GM18951 (cell line): ENCODE measurements at regions not wholly inside any gene's neighbourhood (a gene's known extent, or its start where the extent isn't known, plus 50 kb on each side); places are given as distances from the start of the nearest gene placed in this dataset.
"Not testable (repeated sequence)": the region's sequence is repeated elsewhere in the genome, so short reads cannot be mapped to it uniquely, and the experiment has no call there.

Experiments used
- POLR2A ChIP-seq: IDR thresholded peaks from 4 replicates; pipeline ENCODE4 v1.6.1; 2011; ENCODE audit warnings: mild to moderate bottlenecking; ENCODE audit not compliant: insufficient read length, insufficient read depth; ENCODE audit errors: extremely low read depth
- in situ Hi-C: fragments of 300-500 bp; cut with MboI; formaldehyde crosslinking; loops from one replicate; pipeline ENCODE4 v1.12.0; 2022; ENCODE audit warnings: low sequenced_read_pairs, mixed read lengths, inconsistent platforms; ENCODE audit not compliant: unreplicated experiment

DNA sequence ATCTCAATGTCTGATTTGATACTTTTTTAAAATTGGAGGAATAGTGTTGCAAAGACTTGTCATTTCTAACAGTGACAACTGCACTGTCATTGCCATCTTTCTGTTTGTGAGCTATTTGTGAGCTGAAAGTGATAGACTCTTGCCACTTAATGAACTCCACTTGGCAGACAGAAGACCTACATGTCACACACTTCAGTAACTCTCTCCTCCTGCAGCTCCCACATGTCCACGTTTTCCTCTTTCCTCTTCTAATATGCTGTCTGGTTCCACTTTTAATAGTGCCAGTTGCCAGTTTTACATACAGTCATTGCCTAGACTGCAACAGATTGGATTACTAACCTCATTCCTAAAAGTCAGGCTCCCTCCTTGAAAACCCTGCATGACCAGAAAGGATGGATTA is 121.5 kb downstream of the CAPZA3 start:
- TF ChIP-seq POLR2A = no peak
- in situ Hi-C loops = loop anchor here (25.0 kb wide), 1 partner anchor 328 kb away; no protein-coding TSS in a partner anchor

DNA sequence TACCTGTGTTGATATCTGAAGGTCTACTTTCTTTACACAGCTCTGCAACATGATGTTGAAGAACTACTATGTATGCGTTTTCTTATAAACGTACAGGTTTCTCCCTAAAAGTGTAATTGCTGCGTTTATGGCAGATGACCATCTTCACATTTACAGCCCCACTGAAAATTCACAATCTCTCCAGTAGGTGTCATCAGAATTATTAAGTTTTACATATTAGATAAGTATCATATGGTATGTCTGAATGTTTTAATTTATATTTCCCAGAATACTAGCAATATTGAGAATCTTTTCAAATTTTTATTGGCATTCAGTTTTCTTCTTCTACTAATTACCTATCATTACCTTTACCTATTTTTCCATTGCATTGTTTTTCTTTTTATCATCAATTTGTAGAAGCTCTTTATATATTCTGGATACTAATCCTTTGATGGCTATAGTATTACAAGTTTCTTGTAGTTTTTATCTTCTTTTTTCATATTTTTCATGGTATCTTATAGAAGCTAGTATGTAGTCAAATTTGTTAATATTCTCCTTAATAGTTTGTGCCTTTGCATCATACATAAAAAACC is 123.5 kb downstream of the CAPZA3 start:
- in situ Hi-C loops = loop anchor here (25.0 kb wide), 1 partner anchor 326 kb away; no protein-coding TSS in a partner anchor
- TF ChIP-seq POLR2A = no peak

DNA sequence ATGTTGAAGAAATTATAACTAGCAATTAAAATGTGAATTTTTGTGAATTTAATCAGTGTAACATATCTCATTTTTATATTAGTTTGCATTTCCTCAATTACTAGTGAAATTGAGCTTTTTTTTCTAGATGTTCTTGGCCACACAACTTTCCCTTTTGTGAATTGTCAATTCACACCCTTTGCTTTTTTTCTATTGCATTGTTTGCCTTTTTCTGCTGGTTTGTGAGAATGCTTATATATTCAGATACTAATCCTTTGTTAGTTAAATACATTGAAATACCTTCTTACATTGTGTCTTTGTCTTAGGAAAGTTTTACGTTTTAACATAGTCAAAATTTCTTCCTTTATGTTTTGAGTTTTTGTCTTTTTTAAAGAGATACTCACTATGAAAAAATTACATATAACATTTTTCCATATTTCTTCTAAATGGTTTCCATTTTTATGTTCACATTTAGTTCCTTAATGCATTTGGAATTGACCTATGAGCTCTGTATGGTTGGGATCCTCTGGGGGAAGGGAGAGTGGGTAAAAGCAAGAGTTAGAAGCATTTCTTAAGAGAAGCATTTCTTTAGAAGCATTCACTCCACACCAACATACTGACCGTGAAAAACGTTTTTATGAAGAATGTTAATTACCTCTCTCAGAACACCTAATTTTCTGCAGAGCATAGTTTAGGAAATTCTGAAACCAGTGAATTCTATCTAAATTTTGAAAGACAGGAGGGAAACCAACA is 126.0 kb downstream of the CAPZA3 start:
- in situ Hi-C loops = loop anchor here (25.0 kb wide), 1 partner anchor 323 kb away; no protein-coding TSS in a partner anchor

DNA sequence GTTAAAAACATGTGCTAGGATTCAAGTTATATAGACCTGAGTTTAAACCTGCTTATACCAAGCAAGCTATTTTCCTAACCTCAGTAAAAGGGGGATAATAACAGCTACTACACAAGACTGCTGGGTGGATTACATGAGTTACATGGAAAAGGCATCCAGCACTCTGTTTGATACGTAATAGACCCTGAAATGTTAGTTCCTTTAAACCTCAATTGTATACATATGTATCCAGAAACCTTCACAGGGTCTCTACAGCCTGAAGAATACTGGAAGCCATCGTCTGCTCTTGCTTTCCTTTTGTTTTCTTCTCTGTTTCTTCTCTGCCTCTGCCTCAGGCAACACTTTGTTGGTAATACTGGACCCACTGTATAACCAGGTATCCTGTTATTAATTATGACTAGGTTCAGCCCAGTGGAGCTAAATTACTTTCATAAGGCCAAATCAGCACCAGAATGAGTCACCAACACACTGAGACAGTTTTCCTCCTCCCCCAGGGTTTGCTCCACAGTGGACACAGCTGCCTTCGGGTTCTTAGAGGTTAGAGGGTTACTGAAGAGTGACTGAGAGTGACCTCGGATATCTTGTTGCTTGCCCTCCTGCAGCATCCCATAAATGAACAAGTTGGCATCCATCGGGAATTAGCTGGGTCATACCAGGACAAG is 127.1 kb downstream of the CAPZA3 start:
- in situ Hi-C loops = loop anchor here (25.0 kb wide), 1 partner anchor 322 kb away; no protein-coding TSS in a partner anchor
- no peak for TF ChIP-seq POLR2A

More for the DNA sequence above, 126.0 kb downstream of the CAPZA3 start:
- no peak for TF ChIP-seq POLR2A

DNA sequence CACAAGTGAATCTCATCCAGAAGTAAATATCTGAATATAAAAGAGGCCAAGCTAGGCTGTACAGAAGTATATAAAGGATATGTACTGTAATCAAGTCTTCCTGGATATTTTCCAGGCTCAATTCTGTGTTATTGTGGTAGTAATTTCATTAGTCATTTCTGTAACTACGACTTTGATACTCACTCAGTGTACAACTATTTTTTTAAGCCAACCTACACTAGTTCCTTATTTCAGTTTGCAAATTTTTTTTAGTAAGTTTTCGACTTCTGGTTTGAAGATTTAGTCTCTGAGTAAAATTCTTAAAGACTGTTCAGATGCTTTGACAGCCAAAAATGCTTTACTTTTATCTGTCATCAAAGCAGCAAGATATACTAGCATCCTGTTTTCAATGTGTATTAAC is 130.8 kb downstream of the CAPZA3 start:
- TF ChIP-seq POLR2A = no peak

DNA sequence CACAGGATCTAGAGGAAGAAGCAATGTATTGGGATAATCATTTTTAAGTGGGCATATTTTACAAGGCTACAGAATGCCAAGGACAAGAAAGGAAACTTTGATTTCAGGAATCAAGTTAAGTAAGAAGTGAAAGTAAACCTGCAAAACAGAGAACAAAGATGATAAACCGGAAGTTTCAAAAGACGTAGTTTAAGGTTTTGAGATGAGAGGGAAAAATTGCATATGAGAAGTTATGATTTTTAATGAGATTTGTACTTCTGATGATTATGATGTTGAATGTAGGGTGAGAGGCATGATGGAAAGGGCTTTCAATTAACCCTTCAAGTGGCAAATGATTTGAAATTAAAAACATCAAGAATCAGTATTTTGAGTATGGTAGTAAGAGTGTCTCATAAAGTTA is 134.9 kb downstream of the CAPZA3 start:
- TF ChIP-seq POLR2A = no peak
- in situ Hi-C loops = loop anchor here (25.0 kb wide), 1 partner anchor 315 kb away; no protein-coding TSS in a partner anchor

More for the DNA sequence above, 130.8 kb downstream of the CAPZA3 start:
- in situ Hi-C loops = loop anchor here (25.0 kb wide), 1 partner anchor 319 kb away; no protein-coding TSS in a partner anchor

DNA sequence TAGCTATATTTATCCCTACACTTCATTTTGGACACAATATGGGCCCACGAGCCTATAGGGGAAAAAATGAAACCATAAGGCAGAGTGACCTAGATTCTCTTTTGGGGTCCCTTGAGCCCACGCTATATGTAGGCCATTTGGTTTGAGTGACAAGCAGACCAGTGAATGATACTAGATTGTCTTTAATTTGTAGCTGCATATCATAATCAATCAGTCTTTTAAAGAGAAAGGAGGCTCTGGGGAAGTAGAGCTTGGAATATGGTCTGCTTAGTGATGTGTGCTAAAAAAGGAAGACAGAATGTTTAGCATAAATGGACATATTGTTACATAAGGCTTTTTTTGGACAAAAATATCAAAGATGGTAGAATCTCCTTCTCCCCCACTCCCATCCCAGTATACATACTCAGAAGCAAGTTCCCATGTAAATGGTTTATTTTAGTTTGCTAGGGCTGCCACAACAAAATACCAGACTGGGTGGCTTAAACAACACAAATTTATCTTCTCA is 140.8 kb downstream of the CAPZA3 start:
- TF ChIP-seq POLR2A = no peak
- in situ Hi-C loops = no loop called here

DNA sequence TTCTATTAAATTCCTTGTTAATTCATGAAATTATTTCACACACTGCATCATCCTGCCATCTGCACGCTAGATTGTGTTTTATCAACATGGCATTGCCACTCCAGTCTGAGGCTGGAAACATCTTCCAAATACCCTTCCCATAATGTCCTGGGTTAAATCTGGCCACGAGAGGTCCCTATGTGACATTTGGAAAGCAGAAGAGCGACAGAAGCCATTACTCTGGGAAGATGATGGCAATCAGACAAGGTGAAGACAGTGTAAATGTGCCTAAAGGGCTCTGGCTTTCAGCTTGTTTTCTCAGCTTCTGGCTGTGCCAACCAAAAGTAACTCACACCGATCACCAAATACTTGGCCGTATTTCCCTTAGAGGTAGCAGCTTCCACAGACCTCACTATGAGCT is 144.8 kb downstream of the CAPZA3 start:
- TF ChIP-seq POLR2A = no peak
- in situ Hi-C loops = no loop called here

DNA sequence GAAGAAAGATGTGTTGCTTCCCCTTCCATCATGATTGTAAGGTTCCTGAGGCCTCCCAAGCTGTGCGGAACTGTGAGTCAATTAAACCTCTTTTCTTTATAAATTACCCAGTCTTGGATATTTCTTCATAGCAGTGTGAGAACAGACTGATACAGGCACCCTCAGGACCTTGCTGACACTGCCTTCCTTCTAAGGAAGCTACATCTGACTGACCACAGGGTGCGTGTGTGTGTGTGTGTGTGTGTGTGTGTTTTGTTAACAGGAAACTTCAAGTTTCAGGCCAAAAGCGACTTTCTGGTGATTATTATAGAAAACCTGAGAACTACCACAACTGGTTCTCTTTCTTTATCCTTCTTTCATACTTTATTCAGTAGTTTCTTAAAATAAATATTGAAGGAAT is 149.0 kb downstream of the CAPZA3 start:
- in situ Hi-C loops = no loop called here
- no peak for TF ChIP-seq POLR2A

DNA sequence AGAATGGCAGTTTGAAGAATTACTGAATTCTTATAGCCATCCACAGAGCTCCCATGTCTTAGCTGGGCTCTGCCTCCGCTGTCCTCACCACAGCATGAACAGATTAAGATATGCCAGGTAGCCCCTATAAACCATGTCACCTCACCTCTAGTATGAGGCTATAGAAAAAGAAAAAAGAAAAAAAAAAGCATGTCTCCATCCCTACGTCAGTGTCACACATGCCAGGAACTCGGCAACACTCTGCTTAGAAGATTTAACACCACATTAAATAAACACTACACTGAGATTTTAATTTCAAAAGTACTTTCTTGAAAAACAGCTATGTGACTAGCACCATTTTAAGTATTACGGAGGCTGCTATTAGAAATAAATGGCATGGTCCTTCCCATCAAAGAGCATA is 149.4 kb downstream of the CAPZA3 start:
- in situ Hi-C loops = no loop called here
- TF ChIP-seq POLR2A = no peak

DNA sequence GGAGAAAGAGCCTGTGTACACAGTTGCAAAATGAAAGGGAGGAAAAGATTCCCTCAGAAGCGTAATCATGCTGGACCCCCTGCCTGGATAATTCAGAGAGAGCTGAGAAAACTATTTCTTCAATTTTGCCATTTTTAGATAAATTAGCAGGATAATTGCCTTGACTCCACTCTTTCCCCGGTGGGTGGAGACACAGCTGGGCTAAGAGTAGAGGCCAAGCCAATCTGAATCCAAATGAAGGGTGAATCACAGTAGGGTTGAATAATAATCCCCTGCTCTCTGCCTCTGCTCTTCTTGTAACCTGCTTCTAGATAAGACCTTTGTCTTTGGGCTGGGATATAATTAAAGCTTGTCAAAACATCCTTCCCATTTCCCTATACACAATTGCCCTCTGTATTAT is 150.1 kb downstream of the CAPZA3 start:
- in situ Hi-C loops = no loop called here
- no peak for TF ChIP-seq POLR2A

DNA sequence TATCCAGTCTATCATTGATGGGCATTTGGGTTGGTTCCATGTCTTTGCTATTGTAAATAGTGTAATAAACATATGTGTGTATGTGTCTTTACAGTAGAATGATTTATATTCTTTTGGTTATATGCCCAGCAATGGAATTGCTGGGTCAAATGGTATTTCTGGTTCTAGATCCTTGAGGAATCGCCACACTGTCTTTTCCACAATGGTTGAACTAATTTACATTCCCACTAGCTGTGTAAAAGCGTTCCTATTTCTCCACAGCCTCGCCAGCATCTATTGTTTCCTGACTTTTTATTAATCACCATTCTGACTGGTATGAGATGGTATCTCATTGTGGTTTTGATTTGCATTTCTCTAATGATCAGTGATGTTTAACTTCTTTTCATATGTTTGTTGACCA is 152.7 kb downstream of the CAPZA3 start:
- in situ Hi-C loops = not testable (repeated sequence)

DNA sequence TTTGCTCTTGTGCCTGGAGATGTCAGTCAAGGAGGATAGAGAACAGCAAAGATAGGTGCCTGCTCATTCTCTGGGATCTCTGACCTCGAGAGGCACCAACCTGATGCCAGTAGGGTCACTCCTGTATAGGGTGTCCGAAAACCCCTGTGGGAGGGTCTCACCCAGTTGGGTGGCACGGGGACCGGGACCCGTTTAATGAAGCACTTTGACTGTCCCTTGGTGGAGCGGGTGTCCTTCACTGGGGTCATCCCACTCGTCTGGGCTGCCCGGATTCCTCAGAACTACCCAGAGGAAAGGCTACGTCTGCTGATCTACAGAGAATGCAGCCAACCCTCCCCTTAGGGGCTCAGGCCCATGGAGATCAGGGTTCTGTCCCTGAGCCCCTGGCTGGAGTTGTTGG is 157.6 kb downstream of the CAPZA3 start:
- in situ Hi-C loops = no loop called here
- TF ChIP-seq POLR2A = no peak
